ENCODE measurements at regions not wholly inside any gene's neighbourhood (a gene's known extent, or its start where the extent isn't known, plus 50 kb on each side); places are given as distances from the start of the nearest gene placed in this dataset.

DNA sequence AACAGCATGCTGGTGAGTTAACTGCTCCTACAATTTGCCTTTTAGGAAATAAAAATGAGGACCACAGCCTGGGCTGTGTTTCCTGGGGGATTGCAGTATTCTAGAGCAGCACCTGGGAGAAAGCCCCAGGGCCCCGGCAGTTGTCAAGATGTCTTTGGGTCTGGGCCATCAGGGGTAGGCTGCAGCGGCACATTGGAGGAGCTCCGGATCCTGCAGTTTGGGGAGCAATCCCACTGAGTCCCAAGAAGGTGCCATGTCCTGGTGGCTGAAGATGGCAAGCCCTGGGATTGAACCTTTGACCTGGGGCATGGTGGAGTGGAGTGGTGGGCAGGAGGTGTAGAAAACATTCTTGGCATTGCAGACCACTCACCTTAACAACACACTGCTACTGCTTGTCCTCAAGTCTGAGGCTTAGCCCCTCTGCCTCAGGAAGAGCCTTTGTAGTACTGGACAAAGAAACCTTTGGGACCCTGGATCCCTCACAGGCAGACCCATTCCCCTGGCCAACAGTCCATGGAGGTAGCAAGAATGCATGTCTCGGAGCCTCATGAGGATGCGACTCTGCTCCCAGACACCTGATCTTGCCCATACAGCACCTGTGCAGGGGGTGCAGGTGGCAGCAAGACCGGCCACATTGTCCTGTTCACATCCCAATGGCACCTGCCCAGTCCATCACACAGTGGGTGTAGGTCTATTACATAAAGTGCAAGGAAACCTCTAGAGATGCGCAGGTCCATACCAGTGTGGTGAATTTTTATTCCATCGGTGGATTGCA, 159.1 kb upstream of the IRX2 start:
- FAIRE-seq (no peak), DNase-seq (ENCODE audit: low read depth in 1 of 2, low spot score in 2 of 2) (peak in 1 of 2 experiments; percentile 28)
- H3K4me1 ChIP-seq (replicated peaks in 1 of 4; ENCODE audit: control insufficient read depth in 3 of 4, insufficient read depth in 4 of 4, low read length in 3 of 4) = peaks cover 2 to 10% (median 4%) of the 10 kb centered on the region in 4 experiments
- peaks cover 0 to 2% (median 0%) of the 10 kb centered on the region in 4 experiments; a peak in 4 of 7 replicates for H3K27me3 ChIP-seq (replicated peaks in 1 of 4; ENCODE audit: control insufficient read depth in 3 of 4, extremely low read depth in 1 of 4, insufficient read depth in 3 of 4, low read length in 3 of 4)
- ChIA-PET CTCF (ENCODE audit: partially characterized antibody) (no interaction called here), POLR2A (ENCODE audit: partially characterized antibody) (no interaction called here)
- peak overlapping the region; percentile 81 for H2BK15ac ChIP-seq (ENCODE audit: low read length)
- no peak overlapping the region for H3K27ac ChIP-seq (ENCODE audit: low read depth, low read length)
- no peaks in the 10 kb centered on the region for H3K36me3 ChIP-seq (ENCODE audit: control insufficient read depth in 2 of 4, insufficient read depth in 4 of 4, low read length in 3 of 4)
- H3K23ac ChIP-seq (ENCODE audit: insufficient read length) = no peak overlapping the region
- no peak overlapping the region for H3K18ac ChIP-seq (ENCODE audit: extremely low read depth, low read length)
- H2AK5ac ChIP-seq (ENCODE audit: low read depth, low read length) = peak overlapping the region; percentile 75; the same call in 1 of the 2 replicates
- H3K56ac ChIP-seq (replicated peaks; ENCODE audit: insufficient read length, low read depth, low read length) = no peak overlapping the region
- H3K23me2 ChIP-seq (ENCODE audit: low read depth, low read length) = peaks cover 3% of the 10 kb centered on the region; the same call in 1 of the 2 replicates
- no peak overlapping the region for H4K8ac ChIP-seq (ENCODE audit: extremely low read depth, insufficient read depth, low read length)
- no peak overlapping the region for H3K4me2 ChIP-seq (ENCODE audit: insufficient read depth in 1 of 2, low read depth in 2 of 2, low read length in 2 of 2)
- no peak overlapping the region for H3K4me3 ChIP-seq (ENCODE audit: extremely low read depth in 1 of 4, insufficient read depth in 2 of 4, low read depth in 3 of 4, low read length in 4 of 4)
- H2BK12ac ChIP-seq (ENCODE audit: low read depth, low read length) = peak overlapping the region; percentile 17; the same call in 1 of the 2 replicates
- H4K91ac ChIP-seq (replicated peaks; ENCODE audit: insufficient read length, low read length) = no peak overlapping the region
- no peak overlapping the region for H2BK120ac ChIP-seq (replicated peaks; ENCODE audit: low read depth, low read length)
- no peaks in the 10 kb centered on the region for H3K9me3 ChIP-seq (ENCODE audit: insufficient read depth in 2 of 2, low read depth in 1 of 2, low read length in 1 of 2)
- 94% methylated on average over 8 of the region's 8 CpGs; no CpG with 5 or more reads in 1 of the 2 experiments for WGBS, 2 experiments (ENCODE audit: extremely low coverage in 1 of 2, insufficient coverage in 1 of 2, insufficient read length in 1 of 2, insufficient replicate concordance in 2 of 2, low coverage in 1 of 2, low lambda C conversion rate in 2 of 2, missing lambda C conversion rate in 1 of 2)
- no peak overlapping the region for H2BK20ac ChIP-seq (ENCODE audit: low read length)
- H3K14ac ChIP-seq (ENCODE audit: insufficient read length) = no peak overlapping the region
- no peak overlapping the region for H2AFZ ChIP-seq (ENCODE audit: low read length)
- no peak overlapping the region; a peak in 1 of 7 replicates for H3K9ac ChIP-seq (replicated peaks in 1 of 4; ENCODE audit: extremely low read depth in 1 of 4, low read depth in 3 of 4, low read length in 3 of 4)
- no peak overlapping the region for H4K5ac ChIP-seq (ENCODE audit: insufficient read length, low read depth, low read length)
- H3K79me2 ChIP-seq (ENCODE audit: control insufficient read depth in 1 of 2, insufficient read depth in 2 of 2, low read length in 2 of 2) = no peaks in the 10 kb centered on the region
- H4K20me1 ChIP-seq (replicated peaks in 1 of 2; ENCODE audit: control insufficient read depth in 1 of 2, insufficient read depth in 2 of 2, low read length in 2 of 2) = no peaks in the 10 kb centered on the region
- peak overlapping the region; percentile 56; the same call in 1 of the 2 replicates for H2BK5ac ChIP-seq (ENCODE audit: low read depth, low read length)
- H3K79me1 ChIP-seq (ENCODE audit: low read depth, low read length) = no peaks in the 10 kb centered on the region
- peak overlapping the region; percentile 41 for H3K4ac ChIP-seq (replicated peaks; ENCODE audit: insufficient read length, low read depth, low read length)
